HL-60 (cell line): ENCODE measurements at regions not wholly inside any gene's neighbourhood (a gene's known extent, or its start where the extent isn't known, plus 50 kb on each side); places are given as distances from the start of the nearest gene placed in this dataset.
A peak's percentile ranks its signal among the peaks of the same experiment; 100 is the strongest.

Experiments
- DNase-seq, 2 experiments: peaks; one replicate each; pipeline ENCODE4 v3.0.0-alpha.2; 2010 to 2020; ENCODE audit warnings: low read depth in 1 of 2, low spot score in 1 of 2
- H3K27ac ChIP-seq: fragments of 250-450 bp; sonication (Bioruptor Pico); replicated peaks from 2 replicates; pipeline ENCODE4 v1.5.1; 2020; ENCODE audit warnings: mild to moderate bottlenecking, moderate library complexity
- H3K27me3 ChIP-seq: fragments of 250-450 bp; sonication (Bioruptor Pico); 2 replicates; pipeline ENCODE4 v1.5.1; 2021; ENCODE audit warnings: mild to moderate bottlenecking, moderate library complexity; ENCODE audit not compliant: insufficient read depth, poor library complexity, severe bottlenecking
- H3K4me3 ChIP-seq: replicated peaks from 2 replicates; pipeline ENCODE4 v1.5.1; 2011; ENCODE audit warnings: mild to moderate bottlenecking, control low read depth, low read length; ENCODE audit not compliant: insufficient read depth
- CTCF ChIP-seq: IDR thresholded peaks from one replicate; pipeline ENCODE4 v1.5.1; 2011; ENCODE audit warnings: low read length, control low read depth, inconsistent platforms; ENCODE audit not compliant: insufficient read depth
- GABPA ChIP-seq: IDR thresholded peaks from 2 replicates; pipeline ENCODE4 v1.6.1; 2012; ENCODE audit warnings: low read depth
- POLR2AphosphoS5 ChIP-seq: IDR thresholded peaks from 2 replicates; pipeline ENCODE4 v1.6.1; 2012; ENCODE audit warnings: low read depth
- REST ChIP-seq: IDR thresholded peaks from 2 replicates; pipeline ENCODE4 v1.6.1; 2012; ENCODE audit warnings: low read depth; ENCODE audit not compliant: insufficient replicate concordance
- SPI1 ChIP-seq: IDR thresholded peaks from 2 replicates; pipeline ENCODE4 v1.6.1; 2012; ENCODE audit warnings: low read depth, mild to moderate bottlenecking, borderline replicate concordance

GRCh38 chr15:31433091-31433490, 106.5 kb downstream of the KLF13 start:
- H3K27ac ChIP-seq = no peak overlapping the region

GRCh38 chr15:31433574-31433973, 106.9 kb downstream of the KLF13 start:
- peak overlapping the region; percentile 93; the same call in 1 of the 2 replicates for H3K27ac ChIP-seq
- H3K27me3 ChIP-seq = no peaks in the 10 kb centered on the region
- no peak overlapping the region for H3K4me3 ChIP-seq
- TF ChIP-seq CTCF (no peak), GABPA (no peak), REST (no peak), POLR2AphosphoS5 (no peak), SPI1 (no peak)
- no peak for DNase-seq

More at GRCh38 chr15:31433091-31433490, 106.5 kb downstream of the KLF13 start:
- no peak for DNase-seq
- Histone ChIP-seq H3K4me3 (no peak overlapping the region), H3K27me3 (no peaks in the 10 kb centered on the region)
- no peak for TF ChIP-seq GABPA
- TF ChIP-seq REST = no peak
- TF ChIP-seq POLR2AphosphoS5 = no peak

- peak overlapping the region; percentile 93 for H3K27ac ChIP-seq
Measured at GRCh38 chr15:31434275-31434587, 107.6 kb downstream of the KLF13 start.

More at GRCh38 chr15:31434275-31434587, 107.6 kb downstream of the KLF13 start:
- Histone ChIP-seq H3K27me3 (no peaks in the 10 kb centered on the region), H3K4me3 (no peak overlapping the region)
- TF ChIP-seq POLR2AphosphoS5 (no peak), SPI1 (no peak), CTCF (no peak), GABPA (no peak), REST (no peak)
- DNase-seq = no peak
